DMS114 treated with DMSO at 0.1 percent for 48 hours (cell line): ENCODE measurements at regions not wholly inside any gene's neighbourhood (a gene's known extent, or its start where the extent isn't known, plus 50 kb on each side); places are given as distances from the start of the nearest gene placed in this dataset.

Source experiments
- DNase-seq: peaks from one replicate; lab custom pipeline; 2025; ENCODE audit not compliant: unreplicated experiment; lab: John Stamatoyannopoulos, UW

- DNase-seq, result no peak
Measured at GRCh38 chr5:121795511-121795910, 56.2 kb upstream of the FTMT start.

- DNase-seq, result no peak
Measured at GRCh38 chr5:121797681-121798518, 53.8 kb upstream of the FTMT start.
